IMR-90 (cell line): ENCODE measurements at regions not wholly inside any gene's neighbourhood (a gene's known extent, or its start where the extent isn't known, plus 50 kb on each side); places are given as distances from the start of the nearest gene placed in this dataset.

ENCODE experiments used
- ATAC-seq: fragments of 200-7000 bp; cut with Tn5 transposase; 2 replicates; pipeline ENCODE4 v1.9.1; 2020; ENCODE audit warnings: low read depth, mild to moderate bottlenecking, moderate library complexity
- BruUV-seq: library from RNA; stranded (reverse); fragments of 400-500 nt; replicated peaks from 2 replicates; lab custom pipeline; 2021; lab: Mats Ljungman, UMichigan
- CTCF ChIA-PET: fragments of 300-600 bp; formaldehyde crosslinking; extraction: SDS; loops from one replicate; lab custom pipeline; 2021; ENCODE audit warnings: antibody characterized with exemption; lab: Yijun Ruan, JAX
- POLR2A ChIA-PET: fragments of 300-600 bp; sonication (Branson Sonifier 250); formaldehyde crosslinking; loops from one replicate; lab custom pipeline; 2022; ENCODE audit warnings: antibody characterized with exemption; ENCODE audit not compliant: unreplicated experiment; lab: Charles Lee
- DNase-seq: peaks from one replicate; pipeline ENCODE4 v3.0.0; 2013
- H2AFZ ChIP-seq: replicated peaks from 2 replicates; pipeline ENCODE3; 2013; ENCODE audit warnings: low read length, mild to moderate bottlenecking; ENCODE audit not compliant: poor library complexity
- H2AK5ac ChIP-seq: 2 replicates; pipeline ENCODE4 v1.6.1; 2013; ENCODE audit warnings: low read depth, low read length, inconsistent platforms
- H2AK9ac ChIP-seq: replicated peaks from 2 replicates; pipeline ENCODE3; 2013; ENCODE audit warnings: mild to moderate bottlenecking, low read depth, low read length, moderate library complexity; ENCODE audit not compliant: poor library complexity
- H2BK120ac ChIP-seq: 2 replicates; pipeline ENCODE4 v1.6.1; 2013; ENCODE audit warnings: low read depth, low read length, inconsistent platforms
- H2BK15ac ChIP-seq: 3 replicates; pipeline ENCODE4 v1.6.1; 2013; ENCODE audit warnings: low read depth, low read length, inconsistent platforms
- H2BK20ac ChIP-seq: 2 replicates; pipeline ENCODE4 v1.6.1; 2013; ENCODE audit warnings: low read depth, mild to moderate bottlenecking, inconsistent platforms, low read length, moderate library complexity
- H2BK5ac ChIP-seq: 2 replicates; pipeline ENCODE4 v1.6.1; 2013; ENCODE audit warnings: mild to moderate bottlenecking, low read depth, low read length, inconsistent platforms; ENCODE audit not compliant: poor library complexity, severe bottlenecking
- H3K14ac ChIP-seq: replicated peaks from 2 replicates; pipeline ENCODE4 v1.6.1; 2013; ENCODE audit warnings: low read depth, low read length, inconsistent platforms
- H3K18ac ChIP-seq: 2 replicates; pipeline ENCODE4 v1.6.1; 2013; ENCODE audit warnings: low read depth, low read length, control low read depth
- H3K23ac ChIP-seq: 2 replicates; pipeline ENCODE4 v1.6.1; 2013; ENCODE audit warnings: low read depth, low read length, inconsistent platforms
- H3K27ac ChIP-seq: 2 replicates; pipeline ENCODE4 v1.5.1; 2013; ENCODE audit warnings: mild to moderate bottlenecking, control low read depth, low read length; ENCODE audit not compliant: insufficient read depth
- H3K27me3 ChIP-seq: 2 replicates; pipeline ENCODE4 v1.6.1; 2013; ENCODE audit warnings: low read length; ENCODE audit not compliant: control insufficient read depth, insufficient read depth
- H3K36me3 ChIP-seq: 2 replicates; pipeline ENCODE4 v1.6.1; 2013; ENCODE audit warnings: low read length, mixed read lengths; ENCODE audit not compliant: control insufficient read depth, insufficient read depth
- H3K4ac ChIP-seq: 2 replicates; pipeline ENCODE4 v1.6.1; 2013; ENCODE audit warnings: low read depth, low read length, inconsistent platforms
- H3K4me1 ChIP-seq: 2 replicates; pipeline ENCODE4 v1.6.1; 2013; ENCODE audit warnings: low read length, mixed read lengths; ENCODE audit not compliant: control insufficient read depth, insufficient read depth
- H3K4me2 ChIP-seq: 2 replicates; pipeline ENCODE4 v1.6.1; 2013; ENCODE audit warnings: low read depth, mild to moderate bottlenecking, control low read depth, low read length, moderate library complexity
- H3K4me3 ChIP-seq: 2 replicates; pipeline ENCODE4 v1.5.1; 2013; ENCODE audit warnings: low read depth, mild to moderate bottlenecking, control low read depth, low read length, moderate library complexity; ENCODE audit not compliant: insufficient read depth
- H3K56ac ChIP-seq: 2 replicates; pipeline ENCODE4 v1.6.1; 2013; ENCODE audit warnings: low read length, inconsistent platforms; ENCODE audit not compliant: insufficient read depth; ENCODE audit errors: extremely low read depth
- H3K79me1 ChIP-seq, 2 experiments: 2 replicates each; pipeline ENCODE4 v1.6.1; 2013; ENCODE audit warnings: low read length in 2 of 2, inconsistent platforms in 1 of 2, low read depth in 1 of 2
- H3K9ac ChIP-seq: 2 replicates; pipeline ENCODE4 v1.6.1; 2013; ENCODE audit warnings: low read depth, low read length, control low read depth
- H3K9me1 ChIP-seq: 2 replicates; pipeline ENCODE4 v1.6.1; 2013; ENCODE audit warnings: low read length, inconsistent platforms; ENCODE audit not compliant: insufficient read depth
- H3K9me3 ChIP-seq: 2 replicates; pipeline ENCODE4 v1.6.1; 2013; ENCODE audit warnings: low read length; ENCODE audit not compliant: control insufficient read depth, insufficient read depth
- H4K20me1 ChIP-seq: 2 replicates; pipeline ENCODE4 v1.6.1; 2013; ENCODE audit warnings: low read length, inconsistent platforms; ENCODE audit not compliant: insufficient read depth
- H4K5ac ChIP-seq: 2 replicates; pipeline ENCODE4 v1.6.1; 2013; ENCODE audit warnings: mild to moderate bottlenecking, low read depth, low read length, control low read depth
- H4K8ac ChIP-seq, 2 experiments: 2 replicates each; pipeline ENCODE4 v1.6.1; 2013; ENCODE audit warnings: low read depth in 2 of 2, low read length in 2 of 2, control low read depth in 1 of 2, inconsistent platforms in 1 of 2
- H4K91ac ChIP-seq: 2 replicates; pipeline ENCODE4 v1.6.1; 2013; ENCODE audit warnings: low read depth, low read length, inconsistent platforms; ENCODE audit not compliant: insufficient read depth
- BHLHE40 ChIP-seq: fragments of 150-350 bp; IDR thresholded peaks from 2 replicates; pipeline ENCODE4 v1.6.1; 2016; ENCODE audit warnings: mild to moderate bottlenecking, low read depth, low read length
- CEBPB ChIP-seq: IDR thresholded peaks from 2 replicates; pipeline ENCODE4 v1.6.1; 2012; ENCODE audit warnings: low read depth, low read length, improper control_type of control experiment
- CHD1 ChIP-seq: IDR thresholded peaks from 2 replicates; pipeline ENCODE4 v1.6.1; 2012; ENCODE audit warnings: low read depth, low read length, improper control_type of control experiment
- FOS ChIP-seq: fragments of 150-350 bp; IDR thresholded peaks from 2 replicates; pipeline ENCODE4 v1.6.1; 2016; ENCODE audit warnings: low read depth, low read length
- NFE2L2 ChIP-seq: fragments of 150-350 bp; IDR thresholded peaks from 2 replicates; pipeline ENCODE4 v1.6.1; 2016; ENCODE audit warnings: low read depth, mild to moderate bottlenecking, low read length
- POLR2A ChIP-seq: IDR thresholded peaks from 2 replicates; pipeline ENCODE4 v1.6.1; 2012; ENCODE audit warnings: mild to moderate bottlenecking, low read depth, low read length
- RAD21 ChIP-seq: IDR thresholded peaks from 2 replicates; pipeline ENCODE4 v1.6.1; 2012; ENCODE audit warnings: low read length, improper control_type of control experiment
- RCOR1 ChIP-seq: IDR thresholded peaks from 2 replicates; pipeline ENCODE4 v1.6.1; 2012; ENCODE audit warnings: mild to moderate bottlenecking, low read length, improper control_type of control experiment; ENCODE audit not compliant: insufficient replicate concordance
- RFX5 ChIP-seq: IDR thresholded peaks from 2 replicates; pipeline ENCODE4 v1.8.0; 2012; ENCODE audit warnings: low read depth, mild to moderate bottlenecking, low read length, moderate library complexity
- SMC3 ChIP-seq: fragments of 150-350 bp; IDR thresholded peaks from 2 replicates; pipeline ENCODE4 v1.6.1; 2016; ENCODE audit warnings: low read depth, mild to moderate bottlenecking, antibody characterized with exemption, low read length, moderate library complexity
- USF2 ChIP-seq: fragments of 150-350 bp; IDR thresholded peaks from 2 replicates; pipeline ENCODE4 v1.6.1; 2017; ENCODE audit warnings: mild to moderate bottlenecking, antibody characterized with exemption, low read length, low read depth
- WGBS, 2 experiments: methylation state at CpG; one replicate each; pipeline versions ENCODE4 v1.1.5 to v1.1.7; 2013; ENCODE audit warnings: missing lambda C conversion rate in 2 of 2; ENCODE audit not compliant: insufficient read length in 1 of 2; ENCODE audit errors: extremely low coverage in 2 of 2; 5-methylcytosine and 5-hydroxymethylcytosine counted together
- dilution Hi-C: fragments of 300-500 bp; cut with HindIII; formaldehyde crosslinking; loops from one replicate; pipeline ENCODE4 v1.14.3; 2018; ENCODE audit warnings: low sequenced_read_pairs; ENCODE audit not compliant: unreplicated experiment
- in situ Hi-C: fragments of 300-500 bp; cut with MboI; formaldehyde crosslinking; loops from 3 replicates; pipeline ENCODE4 v1.14.3; 2019; ENCODE audit warnings: low sequenced_read_pairs, inconsistent platforms, mixed read lengths
- intact Hi-C: fragments of 100-400 bp; cut with micrococcal nuclease; formaldehyde crosslinking; loops from 2 replicates; pipeline ENCODE4 v1.10.0; 2022
- TF ChIP-seq, protein P1 (sequence below): conservative IDR thresholded peaks from 2 replicates; pipeline ENCODE4 v1.5.1; 2012; ENCODE audit warnings: mild to moderate bottlenecking, low read depth, low read length, improper control_type of control experiment

- in situ Hi-C loops (no loop called here), dilution Hi-C loops (no loop called here), intact Hi-C loops (no loop called here)
- no peak overlapping the region for H3K9ac ChIP-seq
- no peak overlapping the region for H2BK20ac ChIP-seq
- no peak overlapping the region for H4K8ac ChIP-seq
- no peak overlapping the region for H3K18ac ChIP-seq
- H3K36me3 ChIP-seq = no peaks in the 10 kb centered on the region
- CTCF ChIA-PET = no interaction called here
- WGBS, 2 experiments = 40% methylated on average over 1 of the region's 5 CpGs; no CpG with 5 or more reads in 1 of the 2 experiments
- no peak overlapping the region for H3K27ac ChIP-seq
- no peak overlapping the region for H3K23ac ChIP-seq
- H4K20me1 ChIP-seq = no peaks in the 10 kb centered on the region
- no peak overlapping the region for H2AK5ac ChIP-seq
- H3K4me2 ChIP-seq = no peak overlapping the region
- H2AFZ ChIP-seq = no peak overlapping the region
- no peak overlapping the region for H4K91ac ChIP-seq
- no peak overlapping the region for H4K5ac ChIP-seq
- H3K4ac ChIP-seq = no peak overlapping the region
- no peak overlapping the region for H2BK15ac ChIP-seq
- no peak overlapping the region for H2BK120ac ChIP-seq
- DNase-seq (no peak), ATAC-seq (no peak)
- TF ChIP-seq RAD21 (no peak), FOS (no peak), BHLHE40 (no peak), RFX5 (no peak), CEBPB (no peak), SMC3 (no peak), NFE2L2 (no peak), POLR2A (no peak), CHD1 (no peak), USF2 (no peak), RCOR1 (no peak)
- TF ChIP-seq, protein P1, sequence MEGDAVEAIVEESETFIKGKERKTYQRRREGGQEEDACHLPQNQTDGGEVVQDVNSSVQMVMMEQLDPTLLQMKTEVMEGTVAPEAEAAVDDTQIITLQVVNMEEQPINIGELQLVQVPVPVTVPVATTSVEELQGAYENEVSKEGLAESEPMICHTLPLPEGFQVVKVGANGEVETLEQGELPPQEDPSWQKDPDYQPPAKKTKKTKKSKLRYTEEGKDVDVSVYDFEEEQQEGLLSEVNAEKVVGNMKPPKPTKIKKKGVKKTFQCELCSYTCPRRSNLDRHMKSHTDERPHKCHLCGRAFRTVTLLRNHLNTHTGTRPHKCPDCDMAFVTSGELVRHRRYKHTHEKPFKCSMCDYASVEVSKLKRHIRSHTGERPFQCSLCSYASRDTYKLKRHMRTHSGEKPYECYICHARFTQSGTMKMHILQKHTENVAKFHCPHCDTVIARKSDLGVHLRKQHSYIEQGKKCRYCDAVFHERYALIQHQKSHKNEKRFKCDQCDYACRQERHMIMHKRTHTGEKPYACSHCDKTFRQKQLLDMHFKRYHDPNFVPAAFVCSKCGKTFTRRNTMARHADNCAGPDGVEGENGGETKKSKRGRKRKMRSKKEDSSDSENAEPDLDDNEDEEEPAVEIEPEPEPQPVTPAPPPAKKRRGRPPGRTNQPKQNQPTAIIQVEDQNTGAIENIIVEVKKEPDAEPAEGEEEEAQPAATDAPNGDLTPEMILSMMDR = no peak
- no peaks in the 10 kb centered on the region for H3K9me1 ChIP-seq
- H2AK9ac ChIP-seq = no peak overlapping the region
- H3K4me3 ChIP-seq = no peak overlapping the region
- H3K56ac ChIP-seq = no peak overlapping the region
- BruUV-seq = no TSS peak
- POLR2A ChIA-PET = no interaction called here
- H3K14ac ChIP-seq = no peak overlapping the region
- H3K27me3 ChIP-seq = no peaks in the 10 kb centered on the region
- no peaks in the 10 kb centered on the region for H3K79me1 ChIP-seq
- no peaks in the 10 kb centered on the region for H3K9me3 ChIP-seq
- no peak overlapping the region for H2BK5ac ChIP-seq
- H3K4me1 ChIP-seq = no peaks in the 10 kb centered on the region
These were observed 1071.4 kb upstream of the ADGRB3 start for GRCh38 chr6:67563671-67564070.
